Karpas-422 (cell line): ENCODE measurements at regions not wholly inside any gene's neighbourhood (a gene's known extent, or its start where the extent isn't known, plus 50 kb on each side); places are given as distances from the start of the nearest gene placed in this dataset.

ENCODE experiments used
- DNase-seq: peaks from one replicate; pipeline ENCODE4 v3.0.0-alpha.2; 2015
- H2AFZ ChIP-seq: fragments of 200-600 bp; sonication (generic); 2 replicates; pipeline ENCODE4 v1.6.1; 2014; ENCODE audit warnings: antibody characterized with exemption, low read length, mixed read lengths
- H3K27ac ChIP-seq: fragments of 200-600 bp; sonication (generic); 2 replicates; pipeline ENCODE4 v1.5.1; 2014; ENCODE audit warnings: mild to moderate bottlenecking, low read length, moderate library complexity
- H3K27me3 ChIP-seq: fragments of 200-600 bp; sonication (generic); 2 replicates; pipeline ENCODE4 v1.6.1; 2014; ENCODE audit warnings: low read length, mixed read lengths
- H3K36me3 ChIP-seq: fragments of 200-600 bp; sonication (generic); 2 replicates; pipeline ENCODE4 v1.6.1; 2014; ENCODE audit warnings: low read length, mixed read lengths; ENCODE audit not compliant: insufficient read depth
- H3K4me1 ChIP-seq: fragments of 200-600 bp; sonication (generic); 2 replicates; pipeline ENCODE4 v1.6.1; 2014; ENCODE audit warnings: mild to moderate bottlenecking, low read length, mixed read lengths
- H3K4me2 ChIP-seq: fragments of 200-600 bp; sonication (generic); 2 replicates; pipeline ENCODE4 v1.6.1; 2014; ENCODE audit warnings: low read length, low read depth, mild to moderate bottlenecking; ENCODE audit not compliant: poor library complexity, severe bottlenecking
- H3K4me3 ChIP-seq: fragments of 200-600 bp; sonication (generic); 2 replicates; pipeline ENCODE4 v1.5.1; 2014; ENCODE audit warnings: mild to moderate bottlenecking, antibody characterized with exemption, low read length, mixed read lengths
- H3K79me2 ChIP-seq: fragments of 200-600 bp; sonication (generic); 2 replicates; pipeline ENCODE4 v1.6.1; 2014; ENCODE audit warnings: mild to moderate bottlenecking, low read length, mixed read lengths
- H3K9ac ChIP-seq: fragments of 200-600 bp; sonication (generic); 2 replicates; pipeline ENCODE4 v1.6.0; 2014; ENCODE audit warnings: low read length
- H3K9me2 ChIP-seq: fragments of 200-600 bp; sonication (generic), shearing (Covaris generic); replicated peaks from 2 replicates; pipeline ENCODE4 v1.6.0; 2014; ENCODE audit warnings: mild to moderate bottlenecking, low read length, moderate library complexity; ENCODE audit not compliant: insufficient read depth
- H3K9me3 ChIP-seq: fragments of 300-700, 200-600 bp; sonication (generic); 2 replicates; pipeline ENCODE4 v1.6.1; 2014; ENCODE audit warnings: low read length, mixed read lengths
- H4K20me1 ChIP-seq: fragments of 200-600 bp; sonication (generic); 2 replicates; pipeline ENCODE4 v1.6.1; 2014; ENCODE audit warnings: mild to moderate bottlenecking, antibody characterized with exemption, low read length, low read depth; ENCODE audit not compliant: insufficient read depth

GRCh38 chr4:188197566-188197965 is 58.3 kb downstream of the TRIML1 start:
- H2AFZ ChIP-seq, result no peak overlapping the region
- no peaks in the 10 kb centered on the region for H3K4me1 ChIP-seq
- H3K36me3 ChIP-seq, result no peaks in the 10 kb centered on the region
- H3K9ac ChIP-seq, result no peak overlapping the region
- no peaks in the 10 kb centered on the region for H3K9me2 ChIP-seq
- no peaks in the 10 kb centered on the region for H3K9me3 ChIP-seq
- no peaks in the 10 kb centered on the region for H3K79me2 ChIP-seq
- H4K20me1 ChIP-seq, result no peaks in the 10 kb centered on the region
- no peak overlapping the region for H3K27ac ChIP-seq
- no peak overlapping the region for H3K4me3 ChIP-seq
- H3K27me3 ChIP-seq, result no peaks in the 10 kb centered on the region
- no peak overlapping the region for H3K4me2 ChIP-seq
- DNase-seq, result no peak

- H3K36me3 ChIP-seq, result no peaks in the 10 kb centered on the region
- no peak overlapping the region for H3K9ac ChIP-seq
- no peaks in the 10 kb centered on the region for H4K20me1 ChIP-seq
- H3K4me2 ChIP-seq, result no peak overlapping the region
- no peaks in the 10 kb centered on the region for H3K9me3 ChIP-seq
- no peak overlapping the region for H3K27ac ChIP-seq
- no peaks in the 10 kb centered on the region for H3K79me2 ChIP-seq
- H3K9me2 ChIP-seq, result no peaks in the 10 kb centered on the region
- no peak overlapping the region for H3K4me3 ChIP-seq
- DNase-seq, result no peak
- no peaks in the 10 kb centered on the region for H3K27me3 ChIP-seq
- H2AFZ ChIP-seq, result no peak overlapping the region
- no peaks in the 10 kb centered on the region for H3K4me1 ChIP-seq
Observed at GRCh38 chr4:188198982-188199792, 59.9 kb downstream of the TRIML1 start.

DNA sequence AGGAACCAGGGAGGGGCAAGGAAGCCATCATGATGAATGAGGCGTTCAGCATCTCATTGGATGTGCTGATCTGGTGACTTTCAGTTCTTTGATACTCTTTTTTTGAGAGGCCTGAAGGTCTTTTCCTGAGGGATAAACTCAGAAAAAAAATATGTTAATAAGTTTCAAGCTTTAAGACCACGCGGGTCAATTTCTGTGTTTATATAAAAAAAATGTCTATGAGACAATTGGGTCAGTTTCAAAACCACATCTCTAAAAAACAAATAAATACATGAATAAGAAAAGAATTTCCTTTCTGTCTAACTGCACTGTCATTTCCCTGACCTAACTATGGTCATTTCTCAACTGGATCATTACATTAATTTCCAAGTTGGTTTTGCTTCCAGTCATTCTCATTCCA is 62.6 kb downstream of the TRIML1 start:
- Histone ChIP-seq H3K27me3 (no peaks in the 10 kb centered on the region), H3K79me2 (no peaks in the 10 kb centered on the region), H3K9me2 (no peaks in the 10 kb centered on the region), H3K4me2 (no peak overlapping the region), H4K20me1 (no peaks in the 10 kb centered on the region), H3K9me3 (no peaks in the 10 kb centered on the region), H3K9ac (no peak overlapping the region), H3K4me1 (no peaks in the 10 kb centered on the region), H2AFZ (no peak overlapping the region), H3K4me3 (no peak overlapping the region), H3K36me3 (no peaks in the 10 kb centered on the region), H3K27ac (no peak overlapping the region)
- DNase-seq, result no peak

DNA sequence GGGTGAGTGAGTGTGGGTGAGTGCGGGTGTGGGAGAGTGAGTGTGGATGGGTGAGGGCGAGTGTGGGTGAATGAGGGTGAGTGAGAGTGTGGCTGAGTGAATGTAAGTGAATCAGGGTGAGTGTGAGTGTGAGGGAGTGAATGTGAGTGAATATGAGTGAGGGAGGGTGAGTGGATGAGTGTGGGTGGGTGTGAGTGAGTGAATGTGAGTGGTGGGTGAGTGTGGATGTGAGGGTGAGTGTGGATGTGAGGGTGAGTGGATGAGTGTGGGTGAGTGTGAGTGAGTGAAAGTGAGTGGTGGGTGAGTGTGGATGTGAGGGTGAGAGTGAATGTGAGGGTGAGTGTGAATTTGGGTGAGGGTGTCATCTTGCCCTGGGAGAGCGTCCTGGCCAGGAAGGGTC is 67.5 kb downstream of the TRIML1 start:
- Histone ChIP-seq H2AFZ (no peak overlapping the region), H3K9me3 (no peaks in the 10 kb centered on the region), H3K79me2 (no peaks in the 10 kb centered on the region), H3K27ac (no peak overlapping the region), H3K9ac (no peak overlapping the region), H3K4me3 (no peak overlapping the region), H3K9me2 (no peaks in the 10 kb centered on the region), H3K4me1 (no peaks in the 10 kb centered on the region), H3K27me3 (no peaks in the 10 kb centered on the region), H3K4me2 (no peak overlapping the region), H3K36me3 (no peaks in the 10 kb centered on the region), H4K20me1 (no peaks in the 10 kb centered on the region)
- DNase-seq, result no peak

- H3K9me3 ChIP-seq, result no peaks in the 10 kb centered on the region
- no peaks in the 10 kb centered on the region for H3K79me2 ChIP-seq
- no peaks in the 10 kb centered on the region for H4K20me1 ChIP-seq
- H3K4me2 ChIP-seq, result no peak overlapping the region
- H3K9me2 ChIP-seq, result no peaks in the 10 kb centered on the region
- H3K36me3 ChIP-seq, result no peaks in the 10 kb centered on the region
- no peaks in the 10 kb centered on the region for H3K4me1 ChIP-seq
- no peak overlapping the region for H3K9ac ChIP-seq
- DNase-seq, result no peak
- H3K4me3 ChIP-seq, result no peak overlapping the region
- no peaks in the 10 kb centered on the region for H3K27me3 ChIP-seq
- no peak overlapping the region for H2AFZ ChIP-seq
- no peak overlapping the region for H3K27ac ChIP-seq
Observed at GRCh38 chr4:188214861-188215260, 75.6 kb downstream of the TRIML1 start.

DNA sequence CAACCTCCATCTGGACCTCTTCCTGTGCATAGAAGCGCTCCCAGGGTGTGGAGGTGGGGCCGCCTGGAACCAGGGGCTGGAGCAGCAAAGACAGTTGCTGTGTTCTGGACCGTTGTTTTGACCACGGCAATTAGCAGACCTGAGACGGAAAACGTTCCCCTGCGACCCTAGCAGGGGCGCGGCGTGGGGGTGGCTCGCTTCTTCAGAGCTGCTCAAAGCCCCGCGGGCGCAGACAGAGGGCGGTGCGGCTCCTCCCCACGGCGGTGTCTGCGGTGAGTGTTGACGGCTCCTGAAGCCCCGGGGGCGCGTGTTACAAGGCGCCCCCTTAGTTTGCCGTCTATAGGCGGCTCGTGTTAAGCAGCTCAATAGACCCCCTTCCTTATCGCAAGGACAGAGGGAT is 79.2 kb downstream of the TRIML1 start:
- Histone ChIP-seq H3K9me2 (no peaks in the 10 kb centered on the region), H3K27me3 (no peaks in the 10 kb centered on the region), H3K9ac (no peak overlapping the region), H3K79me2 (no peaks in the 10 kb centered on the region), H3K4me2 (no peak overlapping the region), H3K9me3 (no peaks in the 10 kb centered on the region), H4K20me1 (no peaks in the 10 kb centered on the region), H3K36me3 (no peaks in the 10 kb centered on the region), H3K27ac (no peak overlapping the region), H2AFZ (no peak overlapping the region), H3K4me1 (no peaks in the 10 kb centered on the region), H3K4me3 (no peak overlapping the region)
- DNase-seq, result no peak

- Histone ChIP-seq H3K4me2 (no peak overlapping the region), H3K9me2 (no peaks in the 10 kb centered on the region), H3K27me3 (no peaks in the 10 kb centered on the region), H3K79me2 (no peaks in the 10 kb centered on the region), H3K9ac (no peak overlapping the region), H3K4me1 (no peaks in the 10 kb centered on the region), H3K36me3 (no peaks in the 10 kb centered on the region), H2AFZ (no peak overlapping the region), H3K4me3 (no peak overlapping the region), H4K20me1 (no peaks in the 10 kb centered on the region), H3K27ac (no peak overlapping the region), H3K9me3 (no peaks in the 10 kb centered on the region)
- no peak for DNase-seq
Observed at GRCh38 chr4:188220006-188220405, 80.8 kb downstream of the TRIML1 start.

- no peak overlapping the region for H3K9ac ChIP-seq
- no peaks in the 10 kb centered on the region for H4K20me1 ChIP-seq
Observed at GRCh38 chr4:188221090-188221489, 81.8 kb downstream of the TRIML1 start.

More at GRCh38 chr4:188221090-188221489, 81.8 kb downstream of the TRIML1 start:
- no peaks in the 10 kb centered on the region for H3K79me2 ChIP-seq
- H3K36me3 ChIP-seq, result no peaks in the 10 kb centered on the region
- H3K4me2 ChIP-seq, result no peak overlapping the region
- H3K4me1 ChIP-seq, result no peaks in the 10 kb centered on the region
- DNase-seq, result no peak
- H3K9me2 ChIP-seq, result no peaks in the 10 kb centered on the region
- no peaks in the 10 kb centered on the region for H3K27me3 ChIP-seq
- no peak overlapping the region for H3K27ac ChIP-seq
- no peak overlapping the region for H2AFZ ChIP-seq
- no peaks in the 10 kb centered on the region for H3K9me3 ChIP-seq
- no peak overlapping the region for H3K4me3 ChIP-seq
